GM12891 (cell line): ENCODE measurements at regions not wholly inside any gene's neighbourhood (a gene's known extent, or its start where the extent isn't known, plus 50 kb on each side); places are given as distances from the start of the nearest gene placed in this dataset.

Source experiments
- POLR2A ChIP-seq: IDR thresholded peaks from 2 replicates; pipeline ENCODE4 v1.6.1; 2011; ENCODE audit warnings: low read depth, low read length, control low read depth
- SPI1 ChIP-seq: IDR thresholded peaks from 2 replicates; pipeline ENCODE4 v1.6.1; 2011; ENCODE audit warnings: low read depth, low read length, control low read depth

DNA sequence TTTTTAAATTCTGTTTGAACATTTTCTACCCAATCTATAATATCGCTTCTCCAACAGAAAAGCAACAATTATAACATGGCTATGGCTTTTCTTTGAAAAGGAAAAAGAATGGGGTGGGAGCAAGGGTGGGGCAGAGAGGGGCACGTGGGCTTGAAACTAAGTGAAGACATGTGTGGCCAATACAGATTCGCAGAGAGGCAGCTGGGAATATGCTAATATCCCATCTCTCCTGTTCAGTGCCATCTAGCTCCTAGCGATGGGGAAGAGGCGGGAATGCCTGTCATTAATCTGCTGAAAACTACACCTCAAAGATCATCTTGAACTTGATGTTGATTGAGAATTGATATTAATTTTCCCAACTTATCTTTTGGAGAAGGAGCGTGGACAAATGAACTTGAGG, 65.5 kb upstream of the ITGA6 start:
- TF ChIP-seq SPI1 (no peak), POLR2A (no peak)
